ENCODE measurements at regions not wholly inside any gene's neighbourhood (a gene's known extent, or its start where the extent isn't known, plus 50 kb on each side); places are given as distances from the start of the nearest gene placed in this dataset.
A peak's percentile ranks its signal among the peaks of the same experiment; 100 is the strongest.
"Not testable (repeated sequence)": the region's sequence is repeated elsewhere in the genome, so short reads cannot be mapped to it uniquely, and the experiment has no call there.

DNA sequence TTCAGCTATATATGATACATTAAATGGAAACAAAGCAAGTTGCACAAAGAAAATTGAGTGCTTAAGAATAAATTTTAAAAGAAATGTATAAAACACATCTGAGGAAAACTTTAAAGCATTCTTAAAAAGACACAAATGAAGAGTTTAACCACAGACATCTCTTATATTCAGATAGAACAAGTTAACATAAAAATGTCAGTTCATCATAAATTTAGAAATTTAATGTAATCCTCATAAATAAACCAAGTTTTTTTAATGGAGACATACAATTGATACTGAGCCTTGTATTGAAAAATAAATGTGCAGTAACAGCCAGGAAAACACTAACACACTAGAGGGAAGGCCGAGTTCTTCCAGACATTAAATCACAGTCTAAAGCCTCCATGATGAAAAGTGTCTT lies 243.9 kb upstream of the MKLN1 start:
- Mint-ChIP-seq H3K4me1 (ENCODE audit: low read depth) (peaks cover 6% of the 10 kb centered on the region), H3K27me3 (no peaks in the 10 kb centered on the region), H3K27ac (no peak overlapping the region), H3K9me3 (ENCODE audit: low read depth) (no peaks in the 10 kb centered on the region), H3K4me3 (ENCODE audit: low read depth) (no peak overlapping the region), H3K36me3 (ENCODE audit: insufficient read depth) (no peaks in the 10 kb centered on the region)
- TF ChIP-seq, protein P1, sequence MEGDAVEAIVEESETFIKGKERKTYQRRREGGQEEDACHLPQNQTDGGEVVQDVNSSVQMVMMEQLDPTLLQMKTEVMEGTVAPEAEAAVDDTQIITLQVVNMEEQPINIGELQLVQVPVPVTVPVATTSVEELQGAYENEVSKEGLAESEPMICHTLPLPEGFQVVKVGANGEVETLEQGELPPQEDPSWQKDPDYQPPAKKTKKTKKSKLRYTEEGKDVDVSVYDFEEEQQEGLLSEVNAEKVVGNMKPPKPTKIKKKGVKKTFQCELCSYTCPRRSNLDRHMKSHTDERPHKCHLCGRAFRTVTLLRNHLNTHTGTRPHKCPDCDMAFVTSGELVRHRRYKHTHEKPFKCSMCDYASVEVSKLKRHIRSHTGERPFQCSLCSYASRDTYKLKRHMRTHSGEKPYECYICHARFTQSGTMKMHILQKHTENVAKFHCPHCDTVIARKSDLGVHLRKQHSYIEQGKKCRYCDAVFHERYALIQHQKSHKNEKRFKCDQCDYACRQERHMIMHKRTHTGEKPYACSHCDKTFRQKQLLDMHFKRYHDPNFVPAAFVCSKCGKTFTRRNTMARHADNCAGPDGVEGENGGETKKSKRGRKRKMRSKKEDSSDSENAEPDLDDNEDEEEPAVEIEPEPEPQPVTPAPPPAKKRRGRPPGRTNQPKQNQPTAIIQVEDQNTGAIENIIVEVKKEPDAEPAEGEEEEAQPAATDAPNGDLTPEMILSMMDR (IDR thresholded peaks at IDR 0.05; ENCODE audit: unreplicated experiment): no peak
- DNase-seq (ENCODE audit: low spot score, unreplicated experiment): no peak

GRCh38 chr7:131084336-131084735 lies 243.3 kb upstream of the MKLN1 start:
- not testable (repeated sequence) for H3K4me3 Mint-ChIP-seq (ENCODE audit: low read depth); H3K27me3 Mint-ChIP-seq; DNase-seq (ENCODE audit: low spot score, unreplicated experiment); H3K4me1 Mint-ChIP-seq (ENCODE audit: low read depth); H3K9me3 Mint-ChIP-seq (ENCODE audit: low read depth); H3K27ac Mint-ChIP-seq; H3K36me3 Mint-ChIP-seq (ENCODE audit: insufficient read depth)

- no peaks in the 10 kb centered on the region for H3K36me3 Mint-ChIP-seq (ENCODE audit: insufficient read depth)
- no peak for DNase-seq (ENCODE audit: low spot score, unreplicated experiment)
- peak overlapping the region; percentile 86 for H3K27ac Mint-ChIP-seq
- TF ChIP-seq, protein P1 (IDR thresholded peaks at IDR 0.05; ENCODE audit: unreplicated experiment): no peak
- peaks cover 2% of the 10 kb centered on the region for H3K9me3 Mint-ChIP-seq (ENCODE audit: low read depth)
- peaks cover 4% of the 10 kb centered on the region for H3K27me3 Mint-ChIP-seq
- no peak overlapping the region for H3K4me3 Mint-ChIP-seq (ENCODE audit: low read depth)
- H3K4me1 Mint-ChIP-seq (ENCODE audit: low read depth): peaks cover 25% of the 10 kb centered on the region
These were observed 239.7 kb upstream of the MKLN1 start for GRCh38 chr7:131087756-131088658.

GRCh38 chr7:131090188-131090587 lies 237.5 kb upstream of the MKLN1 start:
- TF ChIP-seq, protein P1 (IDR thresholded peaks at IDR 0.05; ENCODE audit: unreplicated experiment): no peak
- H3K4me1 Mint-ChIP-seq (ENCODE audit: low read depth): peaks cover 25% of the 10 kb centered on the region
- no peaks in the 10 kb centered on the region for H3K36me3 Mint-ChIP-seq (ENCODE audit: insufficient read depth)
- no peak overlapping the region for H3K4me3 Mint-ChIP-seq (ENCODE audit: low read depth)
- no peak overlapping the region for H3K27ac Mint-ChIP-seq
- no peak for DNase-seq (ENCODE audit: low spot score, unreplicated experiment)
- H3K27me3 Mint-ChIP-seq: peaks cover 4% of the 10 kb centered on the region
- H3K9me3 Mint-ChIP-seq (ENCODE audit: low read depth): peaks cover 2% of the 10 kb centered on the region

GRCh38 chr7:131090886-131091692 lies 236.6 kb upstream of the MKLN1 start:
- TF ChIP-seq, protein P1 (IDR thresholded peaks at IDR 0.05; ENCODE audit: unreplicated experiment): no peak
- Mint-ChIP-seq H3K27ac (no peak overlapping the region), H3K4me3 (ENCODE audit: low read depth) (no peak overlapping the region)

More at GRCh38 chr7:131090886-131091692, 236.6 kb upstream of the MKLN1 start:
- no peak for DNase-seq (ENCODE audit: low spot score, unreplicated experiment)
- Mint-ChIP-seq H3K9me3 (ENCODE audit: low read depth) (peaks cover 2% of the 10 kb centered on the region), H3K27me3 (peaks cover 4% of the 10 kb centered on the region), H3K36me3 (ENCODE audit: insufficient read depth) (no peaks in the 10 kb centered on the region), H3K4me1 (ENCODE audit: low read depth) (peaks cover 25% of the 10 kb centered on the region)
